DMS53 treated with DMSO at 0.1 percent for 48 hours (cell line): ENCODE measurements at regions not wholly inside any gene's neighbourhood (a gene's known extent, or its start where the extent isn't known, plus 50 kb on each side); places are given as distances from the start of the nearest gene placed in this dataset.

Experiments used
- DNase-seq: peaks from one replicate; lab custom pipeline; 2025; ENCODE audit not compliant: unreplicated experiment; lab: John Stamatoyannopoulos, UW

DNA sequence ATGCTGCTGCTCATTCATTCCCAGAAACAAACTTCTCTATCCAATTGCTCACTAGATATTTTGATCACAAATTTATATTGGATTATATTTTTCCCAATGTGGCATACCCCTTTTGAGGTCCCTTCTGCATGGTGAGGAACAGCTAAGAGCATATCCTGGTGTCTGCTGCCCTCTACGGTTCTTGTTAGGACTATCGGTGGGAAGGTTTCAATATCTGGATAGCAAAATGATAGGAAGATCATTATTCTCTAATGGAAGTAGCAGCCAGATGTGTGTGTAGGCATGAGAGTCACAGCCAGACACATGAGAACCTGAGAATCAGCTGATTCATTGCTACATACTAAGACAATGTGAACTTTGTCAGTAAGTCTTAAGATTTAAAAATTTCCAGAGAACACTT is 1422.4 kb upstream of the MIR17HG start:
- peak; percentile 1 for DNase-seq

DNA sequence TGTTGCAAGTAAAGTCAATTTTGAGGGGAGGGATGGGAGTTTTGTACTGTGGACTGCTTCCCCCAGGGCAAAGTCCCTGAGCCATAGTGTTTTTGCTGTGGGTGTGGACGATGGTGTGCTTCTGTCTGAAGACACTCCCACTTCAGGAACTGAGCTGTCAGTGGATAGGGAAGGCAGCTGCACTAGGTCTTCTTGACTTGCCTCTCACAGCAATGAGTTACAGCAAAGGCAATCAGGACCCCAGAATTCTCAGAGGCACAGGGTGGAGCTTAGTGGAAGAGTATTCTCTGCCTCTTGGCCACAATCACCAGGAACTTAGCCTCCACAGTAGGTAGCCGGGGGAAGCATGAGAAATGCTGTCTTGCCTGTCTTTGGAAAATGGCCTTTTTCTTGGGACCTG is 1416.6 kb upstream of the MIR17HG start:
- no peak for DNase-seq

DNA sequence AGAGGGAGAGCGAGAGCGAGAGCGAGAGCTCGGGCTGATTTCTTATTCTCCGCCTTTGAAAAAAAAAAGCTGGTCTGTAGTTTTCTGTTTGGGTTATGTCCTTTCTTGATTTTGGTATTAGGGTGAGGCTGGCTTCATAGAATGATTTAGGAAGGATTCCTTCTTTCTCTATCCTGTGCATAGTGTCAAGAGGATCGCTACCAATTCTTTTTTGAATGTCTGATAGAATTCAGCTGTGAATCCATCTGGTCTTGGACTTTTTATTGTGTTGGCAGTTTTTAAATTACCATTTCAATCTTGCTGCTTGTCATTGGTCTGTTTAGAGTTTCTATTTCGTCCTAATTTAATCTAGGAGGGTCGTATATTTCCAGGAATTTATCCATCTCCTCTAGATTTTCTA is 1414.6 kb upstream of the MIR17HG start:
- DNase-seq, result no peak

DNA sequence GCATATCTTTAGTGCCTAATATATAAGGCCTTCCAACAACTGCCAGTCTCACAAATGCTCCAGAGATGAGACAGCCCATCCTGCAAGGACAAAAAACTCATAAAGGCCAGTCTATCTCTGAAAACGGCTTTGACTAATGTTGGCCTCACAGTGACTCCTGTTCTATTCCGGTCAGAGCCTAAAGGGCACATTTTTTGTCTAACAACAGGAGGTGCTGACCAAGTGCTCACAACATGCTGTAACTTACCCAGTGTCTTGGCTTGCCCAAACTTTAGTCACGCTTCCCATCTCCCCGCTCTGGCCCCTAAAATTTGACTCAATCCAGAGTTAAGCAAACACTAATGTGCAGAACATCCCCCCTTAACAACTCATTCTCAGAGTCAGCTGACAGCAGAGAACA is 1411.2 kb upstream of the MIR17HG start:
- no peak for DNase-seq

DNA sequence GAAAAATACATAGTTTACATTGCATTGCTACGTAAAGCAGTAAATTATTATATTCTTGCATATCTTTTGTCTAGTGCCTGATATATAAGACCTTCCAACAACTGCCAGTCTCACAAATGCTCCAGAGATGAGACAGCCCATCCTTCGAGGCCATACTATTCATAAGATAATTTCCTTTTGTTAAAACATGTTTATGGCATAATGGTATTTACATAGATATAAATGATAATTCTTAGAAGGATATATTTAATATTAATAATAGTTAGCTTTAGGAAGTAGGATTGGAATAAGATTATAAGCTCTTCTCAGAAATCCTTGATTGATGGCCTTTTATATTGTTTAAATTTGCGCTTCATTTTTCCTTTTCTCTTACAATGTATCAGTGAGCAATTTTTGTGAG is 1410.1 kb upstream of the MIR17HG start:
- no peak for DNase-seq

DNA sequence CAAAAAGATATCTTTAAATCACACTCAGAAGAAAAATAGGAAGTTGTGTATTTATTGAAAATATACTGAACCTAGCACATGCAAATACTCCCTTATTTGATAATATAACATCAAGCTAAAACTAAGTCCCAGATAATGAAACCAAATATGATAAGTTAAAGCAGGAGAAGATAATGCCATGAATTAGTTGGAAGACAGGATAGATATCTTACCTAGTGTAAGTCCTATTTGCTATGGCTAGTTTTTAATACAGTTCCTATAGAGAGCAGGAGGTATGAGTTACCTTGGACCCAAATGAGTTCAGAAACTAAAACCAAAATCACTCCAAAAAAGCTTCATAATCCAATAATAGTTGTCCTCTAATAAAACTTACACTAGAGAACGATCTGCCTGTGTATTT is 1407.1 kb upstream of the MIR17HG start:
- DNase-seq, result no peak

DNA sequence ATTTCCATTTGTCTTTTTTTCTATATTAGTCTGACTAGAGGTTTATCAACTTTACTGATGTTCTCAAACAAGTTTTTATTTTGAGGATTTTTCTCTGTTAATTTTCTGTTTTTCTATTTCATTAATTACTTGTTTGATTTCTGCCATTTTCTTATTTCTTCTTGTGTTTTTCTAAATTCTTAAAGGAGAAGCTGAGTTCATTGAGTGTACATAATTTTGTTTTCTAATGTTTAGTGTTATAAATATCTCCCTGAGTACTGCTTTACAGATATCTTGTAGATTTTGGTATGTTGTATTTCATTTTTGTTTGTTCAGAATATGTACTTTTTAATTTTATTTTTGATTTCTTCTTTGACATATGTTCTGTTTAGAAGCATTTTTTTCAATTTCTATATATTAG is 1404.3 kb upstream of the MIR17HG start:
- DNase-seq, result no peak

DNA sequence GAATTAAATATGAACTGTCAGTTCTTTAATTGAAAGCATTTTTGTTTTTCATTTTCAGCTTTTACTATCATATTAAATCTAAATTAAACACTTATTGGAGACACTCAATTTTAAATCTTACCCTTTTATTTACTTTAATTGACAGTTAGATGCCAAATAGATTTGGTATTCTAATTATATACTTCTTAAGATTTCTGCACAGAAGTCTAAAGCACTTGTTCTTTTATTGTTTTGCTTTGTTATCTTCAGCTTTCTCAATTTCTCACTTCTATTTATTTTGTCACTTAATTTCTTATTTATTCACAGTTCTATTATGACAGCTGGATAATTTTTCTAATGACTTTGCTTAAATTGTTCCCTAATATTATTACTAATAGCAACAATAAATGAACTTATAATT is 1397.3 kb upstream of the MIR17HG start:
- no peak for DNase-seq

DNA sequence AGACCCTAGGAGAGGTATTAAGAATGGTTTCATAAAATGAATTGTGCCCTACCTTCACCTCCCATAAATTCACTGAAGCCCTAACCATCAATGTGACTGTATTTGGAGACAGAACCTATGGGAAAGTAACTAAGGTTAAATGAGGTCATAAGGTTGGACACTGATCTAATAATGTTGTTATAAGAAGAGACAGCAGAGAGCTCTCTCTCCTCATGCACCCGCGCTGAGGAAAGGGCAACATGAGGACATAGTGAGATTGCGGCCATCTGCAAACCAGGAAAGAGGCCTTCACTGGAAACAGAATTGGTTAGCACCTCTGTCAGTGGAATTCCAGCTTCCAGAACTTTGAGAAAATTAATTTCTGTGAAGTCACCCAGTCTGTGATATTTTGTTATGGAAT is 1396.1 kb upstream of the MIR17HG start:
- DNase-seq, result no peak

DNA sequence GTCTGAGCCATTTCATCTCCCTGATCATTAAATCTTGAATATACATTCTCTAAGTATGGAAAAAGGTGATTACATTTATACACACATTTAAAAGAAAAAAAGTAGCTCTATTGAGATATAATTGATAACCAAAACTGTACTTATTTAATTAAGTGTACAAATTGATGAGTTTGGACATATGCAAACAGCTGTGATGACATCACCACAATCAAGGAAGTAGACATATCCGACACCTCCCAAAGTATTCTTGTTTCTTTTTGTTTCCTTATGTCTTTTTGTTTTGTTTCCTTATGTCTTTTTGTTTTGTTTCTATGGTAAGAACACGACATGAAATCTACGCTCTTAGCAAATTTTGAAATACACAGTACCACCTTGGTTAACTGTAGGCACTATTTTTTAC is 1393.9 kb upstream of the MIR17HG start:
- DNase-seq, result no peak

DNA sequence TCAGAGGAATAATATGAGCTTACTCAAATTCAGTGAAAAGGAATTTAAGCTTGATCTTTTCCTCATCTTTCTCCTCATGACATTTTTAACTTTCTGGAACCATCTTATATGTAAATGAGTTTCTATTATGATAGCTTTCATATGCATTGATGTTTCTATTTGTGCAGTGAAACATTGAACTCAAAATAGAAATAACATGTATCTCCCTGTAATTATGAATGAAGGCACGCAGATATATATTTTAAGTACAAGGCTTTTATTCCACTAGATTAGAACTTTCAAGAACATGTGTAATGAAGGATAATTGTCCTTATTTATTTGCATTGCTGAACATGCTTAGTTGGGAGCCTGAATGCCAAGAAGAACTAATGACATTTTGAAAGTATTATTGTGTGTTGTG is 1391.7 kb upstream of the MIR17HG start:
- DNase-seq, result no peak

DNA sequence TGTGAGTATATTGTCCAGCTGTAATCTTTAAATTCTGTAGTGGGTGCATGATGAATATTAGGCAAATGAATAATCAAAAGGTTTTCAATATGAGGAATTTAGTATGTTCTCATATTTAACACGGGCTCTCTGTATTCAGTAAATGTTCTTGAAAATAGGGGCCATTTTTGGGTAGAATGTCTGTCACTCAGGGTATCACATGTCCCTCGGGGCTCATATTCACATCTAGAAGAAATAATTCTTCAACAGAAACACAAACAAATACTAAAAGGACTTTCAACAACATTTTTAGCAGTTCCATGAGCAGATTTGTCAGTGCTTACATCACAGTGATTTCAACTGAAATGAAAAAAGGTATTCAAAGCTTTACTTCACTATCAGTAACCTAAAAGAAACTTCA is 1388.4 kb upstream of the MIR17HG start:
- DNase-seq, result no peak

DNA sequence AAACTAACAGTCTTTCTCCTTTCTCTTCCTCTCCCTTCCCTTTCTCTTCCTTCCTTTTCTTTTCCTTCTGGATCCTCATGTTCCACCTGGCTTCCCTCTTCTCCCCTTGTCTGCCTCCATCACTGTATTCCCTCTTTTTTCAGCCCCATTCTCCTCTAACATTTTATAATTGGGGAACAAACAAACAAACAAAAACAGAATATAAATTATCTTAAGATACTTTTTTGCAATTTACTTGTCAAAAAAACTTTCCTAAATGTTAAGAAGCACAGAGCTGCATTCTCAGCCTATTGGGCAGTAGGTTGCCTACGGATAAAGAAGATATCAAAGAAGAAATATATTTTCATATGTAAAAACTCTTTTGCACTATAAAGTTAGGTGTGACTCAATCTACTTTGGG is 1382.2 kb upstream of the MIR17HG start:
- DNase-seq, result no peak

DNA sequence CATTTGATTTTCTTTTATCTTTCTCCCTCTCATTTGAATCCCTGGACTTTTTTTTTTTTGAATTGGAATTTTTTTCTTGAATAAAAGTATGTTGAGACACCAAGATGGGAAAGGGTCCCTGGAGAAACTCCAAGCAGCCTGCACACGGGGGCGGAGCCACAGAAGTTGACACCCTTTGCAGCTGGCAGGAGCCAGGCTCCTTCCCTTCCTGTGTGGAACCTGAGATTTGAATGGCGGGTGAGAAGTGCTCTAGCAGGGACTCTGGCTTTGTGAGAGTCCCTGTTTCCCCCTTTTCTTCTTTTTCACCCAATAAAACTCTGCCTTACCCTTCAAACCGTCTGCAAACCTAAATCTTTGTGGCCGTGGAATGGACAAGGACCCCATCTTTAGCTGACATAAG is 1381.0 kb upstream of the MIR17HG start:
- DNase-seq, result no peak

DNA sequence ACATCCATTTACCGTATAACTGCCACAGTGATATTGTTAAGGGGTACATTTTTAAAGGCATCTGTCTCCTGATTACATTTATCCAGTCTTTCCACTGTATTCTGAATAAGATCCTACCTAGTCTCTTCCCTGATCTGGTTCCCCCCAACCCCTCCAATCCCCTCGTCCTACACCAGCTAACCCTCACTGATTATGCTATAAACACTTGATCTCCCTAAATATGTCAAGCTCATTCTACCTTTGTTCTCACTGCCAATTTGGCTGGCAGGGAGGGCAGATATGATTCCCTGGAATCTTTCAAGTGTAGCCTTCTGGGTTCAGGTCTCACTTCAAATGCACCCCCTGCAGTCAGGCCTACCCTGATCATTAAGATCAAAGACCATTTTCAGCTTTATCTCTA is 1379.8 kb upstream of the MIR17HG start:
- no peak for DNase-seq

DNA sequence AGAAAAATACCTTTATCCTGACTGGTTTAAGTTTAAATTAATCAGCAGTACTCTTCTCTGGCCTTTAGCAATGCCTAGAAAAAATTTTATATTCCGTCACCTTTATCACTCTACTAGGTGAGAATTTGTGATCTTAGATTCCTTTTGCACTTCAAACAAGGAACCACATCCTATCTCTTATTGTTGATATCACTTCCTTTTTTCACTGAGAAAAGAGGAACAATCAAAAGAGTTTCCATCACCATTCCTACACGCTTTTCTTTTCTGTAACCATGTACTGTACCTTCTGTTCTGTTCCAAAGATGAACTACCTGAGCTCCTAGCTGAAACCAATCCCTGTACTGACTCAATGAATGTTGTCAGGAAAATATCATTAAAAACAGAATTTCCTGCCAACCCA is 1379.0 kb upstream of the MIR17HG start:
- no peak for DNase-seq

DNA sequence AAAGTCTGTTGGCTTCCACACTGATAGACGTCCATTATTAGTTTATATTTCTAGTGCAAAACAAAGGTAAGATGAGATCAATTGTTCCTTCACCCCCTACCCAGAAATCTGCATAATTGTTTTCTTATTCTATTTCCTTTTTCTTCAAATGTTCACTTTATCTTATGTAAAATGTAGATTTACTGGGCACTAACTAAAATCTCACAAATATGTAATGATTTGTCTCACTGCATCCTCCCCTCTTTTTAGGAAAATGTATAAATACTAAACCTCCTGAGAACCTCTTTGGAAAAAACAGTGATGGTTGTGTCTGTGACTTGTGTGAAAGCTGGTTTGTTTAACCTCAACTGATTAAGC is 1377.2 kb upstream of the MIR17HG start:
- no peak for DNase-seq

DNA sequence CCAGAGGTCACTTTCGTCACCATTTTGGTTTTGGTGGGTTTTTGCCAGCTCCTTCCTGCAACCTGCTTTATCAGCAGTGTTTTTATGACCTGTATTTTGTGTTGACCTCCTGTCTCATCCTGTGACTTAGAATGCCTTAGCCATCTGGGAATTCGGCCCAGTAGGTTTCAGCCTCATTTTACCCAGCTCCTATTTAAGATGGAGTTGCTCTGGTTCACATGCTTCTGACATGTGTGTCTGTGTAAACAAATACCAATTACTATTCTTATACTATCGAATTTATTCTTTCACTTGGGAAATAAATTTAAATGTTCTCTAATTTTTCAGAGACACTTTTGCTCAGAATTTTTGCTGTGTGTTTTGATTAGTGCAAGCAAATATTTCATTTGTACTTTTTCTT is 1370.3 kb upstream of the MIR17HG start:
- no peak for DNase-seq

DNA sequence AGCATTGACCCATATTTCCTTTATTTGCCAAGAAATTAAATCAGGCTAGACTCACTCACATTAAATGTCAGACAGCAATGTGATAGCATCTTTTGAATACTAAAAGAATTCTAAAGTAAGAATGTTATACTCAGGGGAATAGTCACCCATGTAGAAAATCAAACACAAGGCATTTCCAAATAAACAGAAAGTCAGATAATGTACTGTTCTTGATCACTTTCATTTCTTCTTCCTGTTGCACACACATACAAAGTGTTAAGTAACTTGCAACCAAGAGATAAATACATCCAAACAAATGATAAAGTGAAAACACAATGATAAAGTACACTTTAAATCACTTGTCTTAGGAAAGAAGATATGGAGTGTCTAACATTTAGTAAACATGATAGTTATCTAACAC is 1366.6 kb upstream of the MIR17HG start:
- DNase-seq, result no peak

DNA sequence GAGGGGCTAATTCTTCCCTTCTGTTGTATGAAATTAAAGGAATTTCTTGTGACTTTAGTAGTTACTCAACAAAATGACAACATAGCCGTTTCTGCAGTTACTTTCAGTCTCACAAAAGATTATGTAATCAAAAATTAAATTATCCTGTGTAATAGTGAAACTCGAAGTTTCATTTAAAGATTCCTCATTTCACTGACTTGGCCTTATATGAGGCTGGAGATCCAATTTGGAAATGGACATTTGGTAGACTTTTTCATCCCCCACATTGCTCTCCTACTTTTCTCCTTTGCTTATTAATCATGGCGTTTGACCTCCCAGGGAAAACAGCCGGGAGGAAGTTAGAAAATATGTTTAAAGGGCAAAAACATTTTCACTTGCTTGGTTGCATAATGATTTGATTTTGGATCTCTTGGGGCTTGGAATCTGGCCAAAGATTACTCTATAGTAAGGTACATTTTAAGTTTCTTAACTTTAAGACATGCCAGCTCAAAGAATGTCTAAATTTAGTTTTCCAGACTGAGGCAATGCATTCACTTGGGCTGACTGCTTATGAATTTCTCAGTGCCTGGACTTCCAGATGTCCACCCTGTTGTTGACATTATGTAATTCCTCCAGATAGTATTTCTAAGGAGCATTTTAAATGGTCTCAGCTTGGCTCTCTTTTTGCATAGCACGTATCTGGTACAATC is 1364.9 kb upstream of the MIR17HG start:
- DNase-seq, result no peak

DNA sequence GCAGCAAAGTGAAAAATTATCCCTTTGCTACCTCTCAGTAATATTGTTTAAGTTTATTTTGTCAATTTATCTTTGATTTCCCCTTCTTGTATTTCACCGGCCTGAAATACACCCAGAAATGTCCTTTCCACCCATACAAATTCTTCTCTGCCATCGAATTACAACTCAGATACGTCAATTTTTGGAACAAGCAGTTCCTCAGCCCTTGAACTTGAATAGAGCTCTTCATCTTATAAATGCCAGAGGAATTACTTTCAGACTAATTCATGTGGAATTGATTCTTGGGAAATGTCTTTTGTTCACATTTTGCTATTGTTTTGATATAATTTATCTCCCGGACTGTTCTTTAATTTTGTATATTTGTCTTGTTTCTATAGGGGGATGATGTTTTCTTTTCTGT is 1359.3 kb upstream of the MIR17HG start:
- DNase-seq, result no peak

DNA sequence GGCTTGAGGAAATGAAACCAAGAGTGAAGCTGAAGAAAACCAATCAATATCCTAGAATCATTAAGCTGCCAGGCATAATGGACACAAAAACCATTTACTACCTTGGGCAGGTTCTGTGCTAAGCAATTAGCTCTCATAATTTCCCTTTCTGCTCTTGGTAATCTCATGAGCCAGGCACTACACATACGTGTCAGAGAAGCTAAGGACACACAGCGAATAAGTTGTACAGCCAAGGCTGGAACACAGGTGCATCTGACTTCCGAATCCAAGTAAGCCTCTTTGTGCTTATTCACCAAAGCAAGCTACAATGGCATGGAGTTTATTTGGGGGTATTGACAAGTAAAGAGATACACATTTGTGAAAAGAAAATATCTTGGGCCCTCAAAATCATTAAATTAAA is 1343.9 kb upstream of the MIR17HG start:
- DNase-seq, result no peak

DNA sequence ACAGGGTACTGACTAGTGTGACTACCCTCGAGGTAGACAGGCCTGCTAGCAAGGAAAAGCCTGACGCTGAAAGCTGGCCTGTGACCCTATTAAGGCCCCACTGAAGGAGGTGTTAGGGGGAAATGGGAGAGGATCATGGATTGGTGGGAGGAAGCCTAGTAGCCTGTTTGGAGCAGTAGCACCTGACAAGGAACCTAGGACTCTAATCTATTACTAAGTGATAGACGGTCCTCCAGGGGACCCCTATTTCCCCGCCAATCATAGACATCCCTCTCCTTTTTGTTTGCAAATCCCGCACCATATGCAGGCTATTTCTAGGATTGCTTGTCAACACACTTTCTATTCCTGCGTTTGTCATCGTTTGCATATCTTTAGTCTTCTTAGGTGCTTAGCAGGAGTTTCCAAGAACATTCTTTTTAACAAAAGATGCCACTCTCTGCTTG is 1338.8 kb upstream of the MIR17HG start:
- no peak for DNase-seq

DNA sequence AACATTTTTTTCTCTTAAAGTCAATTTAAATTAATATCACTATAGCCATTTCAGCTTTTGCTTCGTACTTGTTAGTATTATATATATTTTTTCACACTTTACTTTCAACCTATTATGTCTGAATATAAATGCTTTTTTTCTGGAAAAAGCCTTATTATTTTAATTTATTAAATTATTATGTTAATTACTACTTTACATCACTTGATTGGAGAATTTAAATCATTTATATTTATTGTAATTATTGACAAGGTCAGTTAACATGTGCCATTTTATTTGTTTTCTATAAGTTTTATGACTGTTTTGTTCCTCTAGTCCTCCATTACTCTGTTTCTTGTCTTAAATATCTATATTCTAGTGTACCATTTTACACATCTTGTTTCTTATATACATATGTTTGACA is 1333.4 kb upstream of the MIR17HG start:
- no peak for DNase-seq
